OCI-LY1 (cell line): ENCODE measurements at regions not wholly inside any gene's neighbourhood (a gene's known extent, or its start where the extent isn't known, plus 50 kb on each side); places are given as distances from the start of the nearest gene placed in this dataset.

Experiments used
- CTCF ChIP-seq: fragments of 200-600 bp; sonication (generic), shearing (Covaris generic); IDR thresholded peaks from 2 replicates; pipeline ENCODE4 v1.5.1; 2017; ENCODE audit warnings: mild to moderate bottlenecking, antibody characterized with exemption, low read length, moderate library complexity, mixed read lengths
- EZH2 ChIP-seq: fragments of 200-600 bp; sonication (generic), shearing (Covaris generic); IDR thresholded peaks from 2 replicates; pipeline ENCODE4 v1.8.0; 2017; ENCODE audit warnings: borderline replicate concordance, mixed run types, mild to moderate bottlenecking, antibody characterized with exemption, low read length, moderate library complexity, mixed read lengths

GRCh38 chr6:137283940-137284810 lies 65.0 kb upstream of the IFNGR1 start:
- no peak for TF ChIP-seq CTCF
- TF ChIP-seq EZH2 = no peak
